ENCODE measurements at regions not wholly inside any gene's neighbourhood (a gene's known extent, or its start where the extent isn't known, plus 50 kb on each side); places are given as distances from the start of the nearest gene placed in this dataset.

- in situ Hi-C loops (cut with MboI; ENCODE audit: low sequenced_read_pairs), result no loop called here
Measured at GRCh38 chr2:134133622-134134312, 120.1 kb upstream of the MGAT5 start.

- in situ Hi-C loops (cut with MboI; ENCODE audit: low sequenced_read_pairs), result no loop called here
Measured at GRCh38 chr2:134134313-134134706, 119.6 kb upstream of the MGAT5 start.

GRCh38 chr2:134134827-134135226, 119.0 kb upstream of the MGAT5 start:
- in situ Hi-C loops (cut with MboI; ENCODE audit: low sequenced_read_pairs), result no loop called here

- in situ Hi-C loops (cut with MboI; ENCODE audit: low sequenced_read_pairs), result no loop called here
Measured at GRCh38 chr2:134135793-134136192, 118.1 kb upstream of the MGAT5 start.

- in situ Hi-C loops (cut with MboI; ENCODE audit: low sequenced_read_pairs), result no loop called here
Measured at GRCh38 chr2:134136731-134137130, 117.1 kb upstream of the MGAT5 start.

- in situ Hi-C loops (cut with MboI; ENCODE audit: low sequenced_read_pairs), result no loop called here
Measured at GRCh38 chr2:134137182-134137611, 116.7 kb upstream of the MGAT5 start.

GRCh38 chr2:134138115-134138514, 115.8 kb upstream of the MGAT5 start:
- in situ Hi-C loops (cut with MboI; ENCODE audit: low sequenced_read_pairs), result no loop called here

GRCh38 chr2:134139611-134140010, 114.3 kb upstream of the MGAT5 start:
- in situ Hi-C loops (cut with MboI; ENCODE audit: low sequenced_read_pairs), result no loop called here

GRCh38 chr2:134140251-134140661, 113.6 kb upstream of the MGAT5 start:
- in situ Hi-C loops (cut with MboI; ENCODE audit: low sequenced_read_pairs), result no loop called here

- in situ Hi-C loops (cut with MboI; ENCODE audit: low sequenced_read_pairs), result no loop called here
Measured at GRCh38 chr2:134141598-134142340, 112.1 kb upstream of the MGAT5 start.

- in situ Hi-C loops (cut with MboI; ENCODE audit: low sequenced_read_pairs), result no loop called here
Measured at GRCh38 chr2:134142341-134142738, 111.5 kb upstream of the MGAT5 start.

GRCh38 chr2:134142903-134143302, 111.0 kb upstream of the MGAT5 start:
- in situ Hi-C loops (cut with MboI; ENCODE audit: low sequenced_read_pairs), result no loop called here

- in situ Hi-C loops (cut with MboI; ENCODE audit: low sequenced_read_pairs), result no loop called here
Measured at GRCh38 chr2:134143568-134143967, 110.3 kb upstream of the MGAT5 start.

- in situ Hi-C loops (cut with MboI; ENCODE audit: low sequenced_read_pairs), result no loop called here
Measured at GRCh38 chr2:134144081-134144596, 109.7 kb upstream of the MGAT5 start.

- in situ Hi-C loops (cut with MboI; ENCODE audit: low sequenced_read_pairs), result no loop called here
Measured at GRCh38 chr2:134144651-134145050, 109.2 kb upstream of the MGAT5 start.

- in situ Hi-C loops (cut with MboI; ENCODE audit: low sequenced_read_pairs), result no loop called here
Measured at GRCh38 chr2:134145519-134145918, 108.4 kb upstream of the MGAT5 start.

GRCh38 chr2:134146161-134146560, 107.7 kb upstream of the MGAT5 start:
- in situ Hi-C loops (cut with MboI; ENCODE audit: low sequenced_read_pairs), result no loop called here

- in situ Hi-C loops (cut with MboI; ENCODE audit: low sequenced_read_pairs), result no loop called here
Measured at GRCh38 chr2:134146620-134147019, 107.3 kb upstream of the MGAT5 start.

- in situ Hi-C loops (cut with MboI; ENCODE audit: low sequenced_read_pairs), result no loop called here
Measured at GRCh38 chr2:134148172-134148571, 105.7 kb upstream of the MGAT5 start.

- in situ Hi-C loops (cut with MboI; ENCODE audit: low sequenced_read_pairs), result no loop called here
Measured at GRCh38 chr2:134148843-134149472, 104.9 kb upstream of the MGAT5 start.

GRCh38 chr2:134149904-134150303, 104.0 kb upstream of the MGAT5 start:
- in situ Hi-C loops (cut with MboI; ENCODE audit: low sequenced_read_pairs), result no loop called here

- in situ Hi-C loops (cut with MboI; ENCODE audit: low sequenced_read_pairs), result no loop called here
Measured at GRCh38 chr2:134150760-134151159, 103.1 kb upstream of the MGAT5 start.

Data from HL-60/S4 treated with retinoic acid at 250 ng/mL for 4 days and 3 days (cell line).